ENCODE measurements at regions not wholly inside any gene's neighbourhood (a gene's known extent, or its start where the extent isn't known, plus 50 kb on each side); places are given as distances from the start of the nearest gene placed in this dataset.

DNA sequence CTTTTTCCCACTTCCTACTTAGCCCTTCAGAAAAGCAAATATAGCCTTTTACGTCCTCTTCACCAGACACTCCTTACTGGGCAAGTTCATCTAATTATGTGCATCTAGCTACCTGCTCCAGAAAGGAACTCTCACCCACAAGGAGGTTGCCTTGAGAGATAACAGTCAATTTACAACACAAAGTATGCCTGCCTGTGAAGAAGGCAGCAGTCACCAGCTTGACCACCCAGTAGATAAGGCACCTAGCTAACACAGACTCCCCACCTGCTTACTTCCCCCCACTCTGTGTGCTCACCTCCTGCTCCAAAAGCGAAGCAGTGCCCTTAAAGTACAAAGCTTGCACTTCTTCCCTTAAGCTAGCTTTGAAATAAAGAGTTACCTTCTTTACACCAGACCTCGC is 111.7 kb upstream of the MRPS30 start:
- no peak for TF ChIP-seq POLR2A (IDR thresholded peaks at IDR 0.05)
- TF ChIP-seq, protein P1, sequence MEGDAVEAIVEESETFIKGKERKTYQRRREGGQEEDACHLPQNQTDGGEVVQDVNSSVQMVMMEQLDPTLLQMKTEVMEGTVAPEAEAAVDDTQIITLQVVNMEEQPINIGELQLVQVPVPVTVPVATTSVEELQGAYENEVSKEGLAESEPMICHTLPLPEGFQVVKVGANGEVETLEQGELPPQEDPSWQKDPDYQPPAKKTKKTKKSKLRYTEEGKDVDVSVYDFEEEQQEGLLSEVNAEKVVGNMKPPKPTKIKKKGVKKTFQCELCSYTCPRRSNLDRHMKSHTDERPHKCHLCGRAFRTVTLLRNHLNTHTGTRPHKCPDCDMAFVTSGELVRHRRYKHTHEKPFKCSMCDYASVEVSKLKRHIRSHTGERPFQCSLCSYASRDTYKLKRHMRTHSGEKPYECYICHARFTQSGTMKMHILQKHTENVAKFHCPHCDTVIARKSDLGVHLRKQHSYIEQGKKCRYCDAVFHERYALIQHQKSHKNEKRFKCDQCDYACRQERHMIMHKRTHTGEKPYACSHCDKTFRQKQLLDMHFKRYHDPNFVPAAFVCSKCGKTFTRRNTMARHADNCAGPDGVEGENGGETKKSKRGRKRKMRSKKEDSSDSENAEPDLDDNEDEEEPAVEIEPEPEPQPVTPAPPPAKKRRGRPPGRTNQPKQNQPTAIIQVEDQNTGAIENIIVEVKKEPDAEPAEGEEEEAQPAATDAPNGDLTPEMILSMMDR (IDR thresholded peaks at IDR 0.05) = no peak

Data from right lobe of liver (tissue), 4 donors.